ENCODE measurements at regions not wholly inside any gene's neighbourhood (a gene's known extent, or its start where the extent isn't known, plus 50 kb on each side); places are given as distances from the start of the nearest gene placed in this dataset.

DNA sequence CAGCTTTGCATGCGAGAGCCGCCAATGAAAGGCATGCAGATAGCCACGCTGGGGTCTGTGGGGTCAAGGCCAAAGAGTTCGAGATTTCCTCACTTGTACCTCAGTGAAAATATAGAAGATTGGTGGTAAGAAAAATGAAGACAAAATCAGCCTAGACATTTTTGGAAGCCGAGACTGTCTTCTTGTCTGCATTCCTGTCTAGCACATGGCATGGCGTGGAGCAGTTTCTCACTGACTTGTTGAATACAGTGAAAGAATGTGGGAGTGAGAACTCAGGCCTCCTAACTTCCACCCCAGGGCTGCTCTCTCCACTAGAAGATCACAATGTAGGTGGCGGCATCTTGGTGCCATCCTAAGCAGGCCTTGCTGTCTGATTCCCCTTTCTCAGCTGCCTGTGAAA, 740.8 kb upstream of the HS6ST1 start:
- intact Hi-C loops (cut with micrococcal nuclease; ENCODE audit: unreplicated experiment): no loop called here

DNA sequence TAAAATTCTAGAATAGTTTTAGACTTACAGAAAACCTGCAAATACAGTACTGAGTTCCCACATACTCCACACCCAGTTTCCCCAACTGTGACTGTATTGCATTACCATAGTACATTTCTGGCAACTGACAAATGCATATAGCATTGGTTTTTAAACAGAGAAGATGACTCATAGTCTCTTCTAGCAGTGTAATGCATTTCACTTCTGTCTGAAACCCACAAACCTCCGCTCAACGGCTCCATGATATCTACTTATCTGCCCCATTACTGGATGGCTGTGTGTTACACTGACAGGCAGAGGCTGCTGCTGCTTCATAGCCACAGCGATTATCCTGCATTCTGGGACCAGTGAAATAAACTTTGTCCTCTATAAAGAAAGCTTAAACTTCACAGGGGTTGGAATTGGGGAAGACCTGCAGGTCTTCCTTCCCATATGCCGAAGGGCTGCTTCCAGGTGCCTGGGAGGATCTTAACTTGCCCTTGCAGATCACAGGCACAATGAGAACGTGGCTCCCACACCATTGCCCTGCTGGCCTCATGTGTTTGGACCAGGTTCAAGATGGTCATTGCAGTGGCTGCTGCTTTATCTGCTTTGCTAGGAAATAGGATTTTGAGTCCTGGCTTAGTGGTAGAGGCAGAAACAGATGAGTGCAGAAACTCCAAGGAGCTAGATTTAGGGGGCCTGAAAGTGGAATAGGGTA, 742.6 kb upstream of the HS6ST1 start:
- Mint-ChIP-seq H3K9me3 (ENCODE audit: unreplicated experiment) (no peaks in the 10 kb centered on the region), H3K4me3 (ENCODE audit: unreplicated experiment) (no peak overlapping the region), H3K27me3 (ENCODE audit: insufficient read depth, unreplicated experiment) (no peaks in the 10 kb centered on the region), H3K4me1 (ENCODE audit: low read depth, unreplicated experiment) (no peaks in the 10 kb centered on the region), H3K27ac (ENCODE audit: unreplicated experiment) (no peak overlapping the region), H3K36me3 (ENCODE audit: insufficient read depth, unreplicated experiment) (no peaks in the 10 kb centered on the region)
- TF ChIP-seq, protein P1, sequence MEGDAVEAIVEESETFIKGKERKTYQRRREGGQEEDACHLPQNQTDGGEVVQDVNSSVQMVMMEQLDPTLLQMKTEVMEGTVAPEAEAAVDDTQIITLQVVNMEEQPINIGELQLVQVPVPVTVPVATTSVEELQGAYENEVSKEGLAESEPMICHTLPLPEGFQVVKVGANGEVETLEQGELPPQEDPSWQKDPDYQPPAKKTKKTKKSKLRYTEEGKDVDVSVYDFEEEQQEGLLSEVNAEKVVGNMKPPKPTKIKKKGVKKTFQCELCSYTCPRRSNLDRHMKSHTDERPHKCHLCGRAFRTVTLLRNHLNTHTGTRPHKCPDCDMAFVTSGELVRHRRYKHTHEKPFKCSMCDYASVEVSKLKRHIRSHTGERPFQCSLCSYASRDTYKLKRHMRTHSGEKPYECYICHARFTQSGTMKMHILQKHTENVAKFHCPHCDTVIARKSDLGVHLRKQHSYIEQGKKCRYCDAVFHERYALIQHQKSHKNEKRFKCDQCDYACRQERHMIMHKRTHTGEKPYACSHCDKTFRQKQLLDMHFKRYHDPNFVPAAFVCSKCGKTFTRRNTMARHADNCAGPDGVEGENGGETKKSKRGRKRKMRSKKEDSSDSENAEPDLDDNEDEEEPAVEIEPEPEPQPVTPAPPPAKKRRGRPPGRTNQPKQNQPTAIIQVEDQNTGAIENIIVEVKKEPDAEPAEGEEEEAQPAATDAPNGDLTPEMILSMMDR (IDR thresholded peaks at IDR 0.05; ENCODE audit: insufficient read depth in 1 of 2, low read depth in 1 of 2, low read length in 1 of 2, severe bottlenecking in 1 of 2, unreplicated experiment in 1 of 2): no peak
- no peak overlapping the region for H3K4me3 ChIP-seq (ENCODE audit: low read depth, low read length)
- intact Hi-C loops (cut with micrococcal nuclease; ENCODE audit: unreplicated experiment): no loop called here
- CTCF ChIA-PET: no interaction called here
- POLR2A ChIA-PET: no interaction called here
- BruUV-seq (replicated peaks): no TSS peak
- no peaks in the 10 kb centered on the region for H3K36me3 ChIP-seq (ENCODE audit: control insufficient read depth, insufficient read depth, low read length)
- no peaks in the 10 kb centered on the region for H3K9me3 ChIP-seq
- H3K27me3 ChIP-seq (replicated peaks; ENCODE audit: control insufficient read depth, insufficient read depth, low read length): no peaks in the 10 kb centered on the region
- no peak for DNase-seq
- no peaks in the 10 kb centered on the region for H3K4me1 ChIP-seq

More for the DNA sequence above, 740.8 kb upstream of the HS6ST1 start:
- Histone ChIP-seq H3K27me3 (replicated peaks; ENCODE audit: control insufficient read depth, insufficient read depth, low read length) (no peaks in the 10 kb centered on the region), H3K9me3 (no peaks in the 10 kb centered on the region), H3K4me1 (no peaks in the 10 kb centered on the region), H3K4me3 (ENCODE audit: low read depth, low read length) (no peak overlapping the region), H3K36me3 (ENCODE audit: control insufficient read depth, insufficient read depth, low read length) (no peaks in the 10 kb centered on the region)
- Mint-ChIP-seq H3K27me3 (ENCODE audit: insufficient read depth, unreplicated experiment) (no peaks in the 10 kb centered on the region), H3K36me3 (ENCODE audit: insufficient read depth, unreplicated experiment) (no peaks in the 10 kb centered on the region), H3K27ac (ENCODE audit: unreplicated experiment) (no peak overlapping the region), H3K4me3 (ENCODE audit: unreplicated experiment) (no peak overlapping the region), H3K9me3 (ENCODE audit: unreplicated experiment) (no peaks in the 10 kb centered on the region), H3K4me1 (ENCODE audit: low read depth, unreplicated experiment) (no peaks in the 10 kb centered on the region)
- TF ChIP-seq, protein P1 (IDR thresholded peaks at IDR 0.05; ENCODE audit: insufficient read depth in 1 of 2, low read depth in 1 of 2, low read length in 1 of 2, severe bottlenecking in 1 of 2, unreplicated experiment in 1 of 2): no peak
- no peak for DNase-seq
- ChIA-PET POLR2A (no interaction called here), CTCF (no interaction called here)
- BruUV-seq (replicated peaks): no TSS peak

DNA sequence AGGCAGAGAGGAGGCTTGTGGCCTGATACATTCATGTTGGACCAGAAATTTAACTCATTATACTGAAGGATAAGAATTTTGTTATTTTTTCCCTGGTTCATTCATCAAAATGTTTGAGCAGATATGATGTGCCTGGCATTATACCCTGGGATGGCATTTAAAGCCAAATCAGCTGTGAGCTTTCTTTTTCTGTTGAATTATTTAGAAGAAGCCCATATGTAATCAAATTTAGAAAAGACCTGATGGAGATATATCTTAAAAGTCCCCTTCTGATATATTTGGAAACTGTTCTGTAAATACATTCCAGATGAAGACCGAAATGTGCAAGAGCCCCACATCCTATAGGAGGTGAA, 743.1 kb upstream of the HS6ST1 start:
- H3K4me1 ChIP-seq: no peaks in the 10 kb centered on the region
- ChIA-PET CTCF (no interaction called here), POLR2A (no interaction called here)
- H3K9me3 ChIP-seq: no peaks in the 10 kb centered on the region
- no peaks in the 10 kb centered on the region for H3K9me3 Mint-ChIP-seq (ENCODE audit: unreplicated experiment)
- H3K36me3 ChIP-seq (ENCODE audit: control insufficient read depth, insufficient read depth, low read length): no peaks in the 10 kb centered on the region
- no peaks in the 10 kb centered on the region for H3K4me1 Mint-ChIP-seq (ENCODE audit: low read depth, unreplicated experiment)
- TF ChIP-seq, protein P1 (IDR thresholded peaks at IDR 0.05; ENCODE audit: insufficient read depth in 1 of 2, low read depth in 1 of 2, low read length in 1 of 2, severe bottlenecking in 1 of 2, unreplicated experiment in 1 of 2): no peak
- no peak for DNase-seq
- intact Hi-C loops (cut with micrococcal nuclease; ENCODE audit: unreplicated experiment): no loop called here
- no peaks in the 10 kb centered on the region for H3K36me3 Mint-ChIP-seq (ENCODE audit: insufficient read depth, unreplicated experiment)
- H3K27me3 ChIP-seq (replicated peaks; ENCODE audit: control insufficient read depth, insufficient read depth, low read length): no peaks in the 10 kb centered on the region
- no peaks in the 10 kb centered on the region for H3K27me3 Mint-ChIP-seq (ENCODE audit: insufficient read depth, unreplicated experiment)
- H3K4me3 ChIP-seq (ENCODE audit: low read depth, low read length): no peak overlapping the region
- H3K27ac Mint-ChIP-seq (ENCODE audit: unreplicated experiment): no peak overlapping the region
- no TSS peak for BruUV-seq (replicated peaks)
- no peak overlapping the region for H3K4me3 Mint-ChIP-seq (ENCODE audit: unreplicated experiment)

Data from Caco-2 (cell line).